HCEC 1CT (cell line): ENCODE measurements at regions not wholly inside any gene's neighbourhood (a gene's known extent, or its start where the extent isn't known, plus 50 kb on each side); places are given as distances from the start of the nearest gene placed in this dataset.

ENCODE experiments used
- DNase-seq: peaks from one replicate; pipeline ENCODE4 v3.0.0-alpha.2; 2017

GRCh38 chr5:164748861-164749260 is 1243.4 kb downstream of the MAT2B start:
- no peak for DNase-seq

DNA sequence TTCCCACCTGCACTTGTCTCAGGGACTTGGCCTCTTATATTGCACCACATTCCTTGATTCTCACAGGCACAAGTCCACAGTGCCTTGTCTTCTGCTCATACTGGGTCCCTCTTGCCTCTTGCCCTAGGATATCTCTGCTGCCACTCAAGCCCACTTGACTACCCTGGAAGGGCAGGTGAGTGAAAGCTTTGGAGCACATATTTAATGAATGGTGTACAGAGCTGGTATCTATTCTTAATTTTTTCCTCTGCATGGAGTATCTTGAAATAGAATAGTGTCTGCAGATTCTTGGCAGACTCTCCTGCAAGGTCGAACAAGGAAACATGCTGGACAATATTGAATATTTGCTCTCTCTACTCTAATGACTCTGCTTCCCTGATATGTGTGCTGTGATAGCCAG is 1248.0 kb downstream of the MAT2B start:
- DNase-seq, result no peak

GRCh38 chr5:164763206-164763605 is 1257.8 kb downstream of the MAT2B start:
- DNase-seq, result no peak

- DNase-seq, result no peak
These were observed 1266.7 kb downstream of the MAT2B start for GRCh38 chr5:164772122-164772521.

DNA sequence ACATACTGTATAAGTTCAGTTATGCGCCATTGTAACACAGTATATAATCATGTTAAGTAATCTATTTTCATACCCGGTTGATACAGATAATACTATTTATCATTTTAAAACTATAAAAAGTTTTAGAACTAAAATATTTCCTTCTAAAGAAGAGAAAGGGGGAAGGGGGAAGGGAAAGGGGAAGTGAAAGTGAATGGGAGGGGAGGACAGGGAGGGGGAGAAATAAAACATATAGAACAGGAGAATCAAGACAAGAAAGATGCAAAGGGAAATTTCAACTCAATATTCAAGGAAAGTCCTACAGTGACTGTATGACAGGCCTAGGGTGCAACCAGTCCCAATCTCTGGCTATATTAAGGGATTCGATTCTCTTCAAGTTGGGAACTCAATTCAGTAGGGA is 1278.8 kb downstream of the MAT2B start:
- DNase-seq, result no peak

GRCh38 chr5:164798110-164798509 is 1292.7 kb downstream of the MAT2B start:
- DNase-seq, result no peak

DNA sequence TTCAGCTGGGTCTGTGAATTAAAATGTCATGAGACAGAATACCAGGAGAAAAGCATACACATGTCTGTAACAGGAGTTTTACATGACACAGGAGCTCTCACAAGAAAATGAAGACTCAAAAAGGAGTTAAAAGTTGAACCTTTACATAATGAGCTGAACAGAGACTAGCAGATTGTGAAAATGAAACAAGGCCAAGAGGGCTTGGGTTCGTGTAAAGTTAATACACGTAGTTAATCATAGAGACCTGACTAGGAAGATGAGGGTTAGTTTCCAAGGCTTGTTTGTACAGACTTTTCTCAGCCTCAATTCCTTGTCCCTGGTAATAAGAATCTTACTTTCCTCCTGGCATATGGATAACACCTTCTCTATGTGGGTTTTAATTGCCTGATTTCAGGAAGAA is 1294.0 kb downstream of the MAT2B start:
- DNase-seq, result no peak

- no peak for DNase-seq
These were observed 1296.5 kb downstream of the MAT2B start for GRCh38 chr5:164801910-164802309.

DNA sequence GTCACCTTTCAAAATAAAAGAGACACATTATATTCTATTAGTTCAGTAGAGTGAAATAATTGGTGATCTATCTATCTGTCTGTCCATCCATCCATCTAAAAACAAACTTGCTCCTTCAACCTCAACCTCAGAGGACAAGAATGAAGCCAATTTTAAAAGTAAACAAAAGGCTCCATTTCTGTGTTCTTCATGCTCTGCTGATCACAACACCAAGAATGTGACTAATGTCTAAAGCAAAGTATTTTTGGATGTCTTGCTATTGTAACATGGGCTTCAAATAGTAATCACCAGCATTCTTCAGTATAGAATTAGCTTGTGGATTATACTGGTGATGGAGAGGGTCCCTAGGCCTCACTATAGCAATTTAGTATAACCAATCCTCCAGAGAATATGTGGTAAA is 1304.4 kb downstream of the MAT2B start:
- DNase-seq, result no peak

GRCh38 chr5:164818445-164818844 is 1313.0 kb downstream of the MAT2B start:
- no peak for DNase-seq

DNA sequence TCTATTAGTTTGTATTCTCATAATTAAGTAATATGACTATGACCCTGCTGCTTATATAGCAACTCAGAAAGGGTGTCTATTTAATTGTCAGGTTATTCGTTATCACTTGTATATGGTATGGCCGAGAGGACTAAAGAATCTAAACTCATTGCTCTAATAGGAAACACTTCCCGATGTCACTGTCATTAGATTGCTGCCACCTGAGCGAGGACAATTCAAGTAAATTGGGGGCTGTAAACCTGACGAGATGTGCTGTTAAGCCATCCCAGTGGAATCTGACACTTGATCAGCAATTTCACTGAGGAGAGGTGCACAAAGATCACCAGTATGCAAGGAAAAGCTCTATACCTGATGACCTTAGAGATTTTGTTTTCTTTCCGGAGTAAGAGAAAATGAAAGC is 1319.3 kb downstream of the MAT2B start:
- no peak for DNase-seq

GRCh38 chr5:164832516-164832915 is 1327.1 kb downstream of the MAT2B start:
- no peak for DNase-seq

GRCh38 chr5:164844348-164844747 is 1338.9 kb downstream of the MAT2B start:
- no peak for DNase-seq

GRCh38 chr5:164860896-164861295 is 1355.5 kb downstream of the MAT2B start:
- no peak for DNase-seq

DNA sequence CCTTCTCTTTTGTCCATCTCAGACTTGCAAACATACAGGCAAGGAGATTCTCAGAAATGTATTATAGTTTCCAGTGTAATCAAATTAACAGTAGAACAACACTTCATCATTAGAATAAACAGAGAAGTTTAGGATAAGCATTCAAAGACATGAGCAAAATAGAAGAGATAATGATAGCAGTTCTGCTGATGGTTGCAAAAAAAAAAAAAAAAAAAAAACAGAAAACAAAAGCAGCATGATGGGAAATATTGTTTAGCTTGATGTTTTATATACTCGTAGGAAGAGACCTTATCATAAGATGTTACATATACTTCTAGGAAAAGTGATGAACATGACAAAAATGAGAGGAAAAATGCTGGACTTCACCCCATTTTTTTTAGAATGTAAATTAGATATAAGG is 1356.2 kb downstream of the MAT2B start:
- DNase-seq, result no peak

GRCh38 chr5:164868761-164869160 is 1363.3 kb downstream of the MAT2B start:
- DNase-seq, result peak; percentile 1

DNA sequence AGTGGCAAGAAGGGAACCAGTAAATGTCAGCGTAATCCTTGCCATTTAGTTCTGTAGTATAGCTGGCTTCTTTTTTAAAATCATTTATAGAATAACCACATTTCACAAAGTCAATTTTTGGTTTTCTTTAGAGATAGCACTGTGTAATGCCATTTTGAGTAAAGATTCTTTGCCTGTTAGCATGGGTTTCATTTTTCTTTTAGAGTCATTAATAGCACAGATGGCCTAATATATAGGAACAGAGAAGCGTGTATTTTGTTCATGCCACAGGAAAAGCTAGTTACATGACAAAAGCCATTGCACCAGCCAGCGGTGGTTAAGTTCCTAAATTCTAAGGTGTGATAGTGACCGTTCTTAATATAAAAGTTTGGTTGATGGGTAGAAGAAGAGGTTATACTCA is 1363.9 kb downstream of the MAT2B start:
- DNase-seq, result no peak

GRCh38 chr5:164876793-164877192 is 1371.4 kb downstream of the MAT2B start:
- DNase-seq, result no peak

GRCh38 chr5:164881442-164881841 is 1376.0 kb downstream of the MAT2B start:
- DNase-seq, result no peak

GRCh38 chr5:164885179-164885578 is 1379.8 kb downstream of the MAT2B start:
- no peak for DNase-seq

- no peak for DNase-seq
These were observed 1387.7 kb downstream of the MAT2B start for GRCh38 chr5:164893071-164893470.

DNA sequence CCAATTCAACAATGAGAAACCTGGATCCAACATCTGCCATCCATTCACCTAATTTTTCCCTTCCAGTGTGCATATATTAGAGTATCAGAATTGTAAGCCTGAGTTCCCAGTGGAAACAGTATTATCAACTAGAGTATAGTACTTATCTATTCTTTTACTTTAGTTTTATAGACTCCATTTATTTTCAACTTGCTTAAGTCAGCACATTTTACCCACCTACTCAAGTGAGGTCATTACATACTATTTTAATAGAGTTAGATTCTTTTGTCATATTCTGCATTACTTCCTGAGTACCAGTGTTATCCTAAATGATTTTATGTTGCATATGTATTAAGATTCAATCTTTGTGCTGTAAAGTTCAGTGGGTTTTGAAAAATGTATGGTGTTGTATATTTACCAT is 1393.3 kb downstream of the MAT2B start:
- DNase-seq, result no peak

DNA sequence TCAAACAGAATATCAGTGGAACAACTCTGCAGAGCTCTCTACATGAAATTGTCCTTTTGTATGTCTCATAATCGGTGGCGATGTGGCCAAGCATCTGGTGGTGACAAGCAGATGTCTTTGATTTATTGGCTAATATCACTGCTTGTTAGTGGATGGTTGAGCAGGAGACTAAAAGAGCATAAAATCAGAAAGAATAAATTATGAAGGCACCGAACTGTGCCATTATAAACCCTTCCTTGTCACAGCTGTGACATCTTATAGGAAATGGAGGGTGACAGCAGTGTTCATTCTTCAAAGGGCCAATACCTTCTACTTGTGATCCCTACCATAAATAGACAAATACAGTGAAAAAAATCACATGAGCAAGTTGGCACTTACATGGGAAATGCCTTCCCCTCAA is 1404.3 kb downstream of the MAT2B start:
- no peak for DNase-seq

- no peak for DNase-seq
These were observed 1416.3 kb downstream of the MAT2B start for GRCh38 chr5:164921722-164922121.

DNA sequence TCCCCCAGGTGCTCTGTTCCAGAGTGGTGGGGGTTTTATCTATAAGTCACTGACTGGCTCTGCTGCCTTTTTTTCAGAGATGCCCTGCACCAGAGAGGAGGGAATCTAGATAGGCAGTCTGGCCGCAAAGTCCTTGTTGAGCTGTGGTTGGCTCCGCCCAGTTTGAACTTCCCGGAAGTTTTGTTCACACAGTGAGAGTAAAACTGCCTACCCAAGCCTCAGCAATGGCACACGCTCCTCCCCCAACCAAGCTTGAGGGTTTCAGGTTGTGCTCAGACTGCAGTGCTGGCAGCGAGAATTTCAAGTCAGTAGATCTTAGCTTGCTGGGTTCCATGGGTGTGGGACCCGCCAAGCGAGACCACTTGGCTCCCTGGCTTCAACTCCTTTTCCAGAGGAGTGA is 1428.6 kb downstream of the MAT2B start:
- DNase-seq, result no peak

GRCh38 chr5:164934561-164934960 is 1429.1 kb downstream of the MAT2B start:
- DNase-seq, result no peak
